ENCODE measurements at regions not wholly inside any gene's neighbourhood (a gene's known extent, or its start where the extent isn't known, plus 50 kb on each side); places are given as distances from the start of the nearest gene placed in this dataset.

- Histone ChIP-seq H3K4me3 (no peak overlapping the region), H3K9ac (ENCODE audit: insufficient read length) (no peak overlapping the region), H3K36me3 (ENCODE audit: insufficient read depth, low read length) (no peaks in the 10 kb centered on the region), H3K27ac (no peak overlapping the region), H3K9me3 (ENCODE audit: low read depth, low read length) (no peaks in the 10 kb centered on the region)
- no peak for DNase-seq (ENCODE audit: low read depth, low spot score)
- no peak for TF ChIP-seq FOXP2 (optimal IDR thresholded peaks at IDR 0.05; ENCODE audit: control extremely low read depth, extremely low read length, insufficient read depth)
- no peak for TF ChIP-seq EZH2 (IDR thresholded peaks at IDR 0.05)
- no peak for TF ChIP-seq POLR2AphosphoS5 (IDR thresholded peaks at IDR 0.05; ENCODE audit: borderline replicate concordance, low read depth, low read length)
Measured at GRCh38 chr2:176388861-176389260, 119.6 kb downstream of the MTX2 start.

DNA sequence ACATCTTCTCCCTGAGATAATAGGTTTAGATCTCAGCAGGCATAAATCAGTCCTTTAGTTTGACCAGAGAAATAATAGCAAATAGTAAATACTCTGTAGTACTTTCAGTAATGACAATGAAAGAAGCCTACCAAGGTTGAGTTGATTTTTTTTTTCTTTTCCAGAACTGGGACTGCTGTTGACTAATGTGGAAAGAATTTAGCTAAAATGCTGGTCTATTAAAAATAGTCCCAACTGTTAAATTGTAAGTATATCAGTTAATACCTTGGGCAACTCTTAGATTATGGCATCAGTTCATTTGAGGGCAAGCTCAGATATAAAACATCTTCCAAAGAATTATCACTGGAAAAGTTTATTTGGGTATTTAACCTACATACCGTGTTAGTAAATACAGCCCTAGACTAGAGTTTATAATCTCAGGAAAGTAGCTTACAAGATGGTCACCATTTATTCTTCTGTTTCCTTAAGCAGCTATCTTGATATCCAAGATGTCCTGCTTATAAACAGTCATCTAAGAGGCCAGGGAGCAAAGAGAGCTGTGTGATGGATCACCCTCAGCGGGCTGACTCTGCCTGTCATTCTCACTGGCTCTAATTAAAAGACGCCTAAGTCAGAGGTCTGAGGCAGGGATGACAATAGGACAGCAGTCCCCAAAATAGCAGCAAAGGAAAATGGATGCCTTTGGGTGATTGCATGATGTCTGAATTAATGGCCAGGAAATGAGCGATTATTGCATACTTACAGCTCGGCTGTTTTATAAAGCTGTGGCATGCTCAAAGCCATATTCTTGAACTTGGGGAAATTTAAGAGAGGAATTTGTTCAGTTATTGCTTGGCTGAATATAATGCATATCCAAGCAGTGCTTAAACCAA lies 121.3 kb downstream of the MTX2 start:
- Histone ChIP-seq H3K27ac (peak overlapping the region; percentile 52; the same call in 1 of the 2 replicates), H3K9ac (ENCODE audit: insufficient read length) (no peak overlapping the region), H3K9me3 (ENCODE audit: low read depth, low read length) (no peaks in the 10 kb centered on the region), H3K36me3 (ENCODE audit: insufficient read depth, low read length) (no peaks in the 10 kb centered on the region), H3K4me3 (no peak overlapping the region; the same call in 1 of the 2 replicates)
- DNase-seq (ENCODE audit: low read depth, low spot score), result no peak
- no peak for TF ChIP-seq EZH2 (IDR thresholded peaks at IDR 0.05)
- no peak for TF ChIP-seq FOXP2 (optimal IDR thresholded peaks at IDR 0.05; ENCODE audit: control extremely low read depth, extremely low read length, insufficient read depth)
- TF ChIP-seq POLR2AphosphoS5 (IDR thresholded peaks at IDR 0.05; ENCODE audit: borderline replicate concordance, low read depth, low read length), result no peak

GRCh38 chr2:176391148-176391419 lies 121.8 kb downstream of the MTX2 start:
- no peaks in the 10 kb centered on the region for H3K36me3 ChIP-seq (ENCODE audit: insufficient read depth, low read length)
- no peak overlapping the region; the same call in 1 of the 2 replicates for H3K4me3 ChIP-seq
- H3K9me3 ChIP-seq (ENCODE audit: low read depth, low read length), result no peaks in the 10 kb centered on the region
- TF ChIP-seq POLR2AphosphoS5 (IDR thresholded peaks at IDR 0.05; ENCODE audit: borderline replicate concordance, low read depth, low read length) (no peak), FOXP2 (optimal IDR thresholded peaks at IDR 0.05; ENCODE audit: control extremely low read depth, extremely low read length, insufficient read depth) (no peak), EZH2 (IDR thresholded peaks at IDR 0.05) (no peak)
- no peak overlapping the region for H3K9ac ChIP-seq (ENCODE audit: insufficient read length)
- peak overlapping the region; percentile 52; the same call in 1 of the 2 replicates for H3K27ac ChIP-seq
- no peak for DNase-seq (ENCODE audit: low read depth, low spot score)

GRCh38 chr2:176392249-176392648 lies 123.0 kb downstream of the MTX2 start:
- Histone ChIP-seq H3K9ac (ENCODE audit: insufficient read length) (no peak overlapping the region), H3K4me3 (no peak overlapping the region), H3K9me3 (ENCODE audit: low read depth, low read length) (no peaks in the 10 kb centered on the region), H3K36me3 (ENCODE audit: insufficient read depth, low read length) (no peaks in the 10 kb centered on the region), H3K27ac (no peak overlapping the region)
- DNase-seq (ENCODE audit: low read depth, low spot score), result no peak
- TF ChIP-seq FOXP2 (optimal IDR thresholded peaks at IDR 0.05; ENCODE audit: control extremely low read depth, extremely low read length, insufficient read depth) (no peak), POLR2AphosphoS5 (IDR thresholded peaks at IDR 0.05; ENCODE audit: borderline replicate concordance, low read depth, low read length) (no peak), EZH2 (IDR thresholded peaks at IDR 0.05) (no peak)

GRCh38 chr2:176392744-176393414 lies 123.6 kb downstream of the MTX2 start:
- TF ChIP-seq POLR2AphosphoS5 (IDR thresholded peaks at IDR 0.05; ENCODE audit: borderline replicate concordance, low read depth, low read length) (no peak), FOXP2 (optimal IDR thresholded peaks at IDR 0.05; ENCODE audit: control extremely low read depth, extremely low read length, insufficient read depth) (no peak), EZH2 (IDR thresholded peaks at IDR 0.05) (no peak)
- no peak overlapping the region for H3K9ac ChIP-seq (ENCODE audit: insufficient read length)
- no peak overlapping the region for H3K27ac ChIP-seq
- H3K4me3 ChIP-seq, result no peak overlapping the region
- DNase-seq (ENCODE audit: low read depth, low spot score), result no peak
- no peaks in the 10 kb centered on the region for H3K36me3 ChIP-seq (ENCODE audit: insufficient read depth, low read length)
- no peaks in the 10 kb centered on the region for H3K9me3 ChIP-seq (ENCODE audit: low read depth, low read length)

GRCh38 chr2:176395273-176395854 lies 126.1 kb downstream of the MTX2 start:
- DNase-seq (ENCODE audit: low read depth, low spot score), result no peak
- Histone ChIP-seq H3K9me3 (ENCODE audit: low read depth, low read length) (no peaks in the 10 kb centered on the region), H3K27ac (no peak overlapping the region), H3K9ac (ENCODE audit: insufficient read length) (no peak overlapping the region), H3K36me3 (ENCODE audit: insufficient read depth, low read length) (no peaks in the 10 kb centered on the region), H3K4me3 (no peak overlapping the region)
- TF ChIP-seq FOXP2 (optimal IDR thresholded peaks at IDR 0.05; ENCODE audit: control extremely low read depth, extremely low read length, insufficient read depth) (no peak), POLR2AphosphoS5 (IDR thresholded peaks at IDR 0.05; ENCODE audit: borderline replicate concordance, low read depth, low read length) (no peak), EZH2 (IDR thresholded peaks at IDR 0.05) (no peak)

DNA sequence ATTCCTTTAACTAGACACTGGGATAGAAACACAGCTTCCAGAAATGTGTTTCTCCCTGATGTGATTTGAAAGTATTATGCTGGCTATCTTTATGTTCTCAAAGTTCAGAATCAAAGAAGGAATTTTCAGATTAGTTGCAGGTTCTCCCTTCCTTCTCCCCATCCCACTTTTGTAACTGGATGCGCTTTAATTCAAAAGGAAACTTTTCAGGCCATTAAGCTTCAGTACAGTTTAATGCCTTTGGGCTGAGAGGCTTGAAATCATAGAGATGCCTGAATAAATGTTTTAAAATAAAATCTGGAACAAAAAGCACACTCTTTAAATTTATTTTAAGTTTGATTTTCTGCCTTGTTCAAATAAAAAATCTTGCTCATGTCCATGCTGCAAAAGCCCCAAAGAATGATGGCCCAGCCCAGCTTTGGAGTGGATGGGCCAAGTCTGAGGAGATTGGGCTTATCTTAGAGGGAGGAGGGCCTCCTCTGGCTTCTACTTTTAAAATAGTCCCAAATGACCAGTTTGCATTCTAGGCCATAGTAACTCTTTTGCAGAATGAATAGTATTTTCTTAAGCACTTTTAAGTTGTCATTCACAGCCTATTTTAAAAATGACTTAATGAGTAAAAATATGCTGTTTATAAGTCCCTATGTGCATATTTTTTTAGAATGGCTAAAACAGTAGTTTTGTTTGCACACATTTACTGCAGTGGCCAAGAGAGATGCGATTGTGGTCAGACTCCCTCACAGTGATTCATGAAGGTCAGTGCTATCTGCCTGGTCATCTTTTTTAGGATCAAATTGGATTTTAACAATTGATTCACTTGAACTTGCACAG lies 129.2 kb downstream of the MTX2 start:
- Histone ChIP-seq H3K36me3 (ENCODE audit: insufficient read depth, low read length) (no peaks in the 10 kb centered on the region), H3K4me3 (no peak overlapping the region), H3K9ac (ENCODE audit: insufficient read length) (no peak overlapping the region), H3K27ac (no peak overlapping the region), H3K9me3 (ENCODE audit: low read depth, low read length) (no peaks in the 10 kb centered on the region)
- no peak for DNase-seq (ENCODE audit: low read depth, low spot score)
- no peak for TF ChIP-seq POLR2AphosphoS5 (IDR thresholded peaks at IDR 0.05; ENCODE audit: borderline replicate concordance, low read depth, low read length)
- no peak for TF ChIP-seq EZH2 (IDR thresholded peaks at IDR 0.05)
- TF ChIP-seq FOXP2 (optimal IDR thresholded peaks at IDR 0.05; ENCODE audit: control extremely low read depth, extremely low read length, insufficient read depth), result no peak
